Mammary epithelial cell (primary cell): ENCODE measurements at regions not wholly inside any gene's neighbourhood (a gene's known extent, or its start where the extent isn't known, plus 50 kb on each side); places are given as distances from the start of the nearest gene placed in this dataset.

ENCODE experiments used
- EZH2 ChIP-seq: IDR thresholded peaks from 2 replicates; pipeline ENCODE4 v1.6.1; 2012; ENCODE audit warnings: low read length, inconsistent platforms, borderline replicate concordance
- TF ChIP-seq, protein P1 (sequence below), 2 donors: IDR thresholded peaks in 1 of 2; conservative IDR thresholded peaks in 1 of 2; 2 replicates each; pipeline ENCODE4 v1.5.1; 2011 to 2012; ENCODE audit warnings: inconsistent platforms in 2 of 2, low read length in 2 of 2, mild to moderate bottlenecking in 2 of 2, control low read depth in 1 of 2, low read depth in 1 of 2; ENCODE audit not compliant: insufficient read depth in 1 of 2; ENCODE audit errors: extremely low read depth in 1 of 2

GRCh38 chr11:38130976-38131375 is 1532.9 kb upstream of the RAG2 start:
- TF ChIP-seq, protein P1, sequence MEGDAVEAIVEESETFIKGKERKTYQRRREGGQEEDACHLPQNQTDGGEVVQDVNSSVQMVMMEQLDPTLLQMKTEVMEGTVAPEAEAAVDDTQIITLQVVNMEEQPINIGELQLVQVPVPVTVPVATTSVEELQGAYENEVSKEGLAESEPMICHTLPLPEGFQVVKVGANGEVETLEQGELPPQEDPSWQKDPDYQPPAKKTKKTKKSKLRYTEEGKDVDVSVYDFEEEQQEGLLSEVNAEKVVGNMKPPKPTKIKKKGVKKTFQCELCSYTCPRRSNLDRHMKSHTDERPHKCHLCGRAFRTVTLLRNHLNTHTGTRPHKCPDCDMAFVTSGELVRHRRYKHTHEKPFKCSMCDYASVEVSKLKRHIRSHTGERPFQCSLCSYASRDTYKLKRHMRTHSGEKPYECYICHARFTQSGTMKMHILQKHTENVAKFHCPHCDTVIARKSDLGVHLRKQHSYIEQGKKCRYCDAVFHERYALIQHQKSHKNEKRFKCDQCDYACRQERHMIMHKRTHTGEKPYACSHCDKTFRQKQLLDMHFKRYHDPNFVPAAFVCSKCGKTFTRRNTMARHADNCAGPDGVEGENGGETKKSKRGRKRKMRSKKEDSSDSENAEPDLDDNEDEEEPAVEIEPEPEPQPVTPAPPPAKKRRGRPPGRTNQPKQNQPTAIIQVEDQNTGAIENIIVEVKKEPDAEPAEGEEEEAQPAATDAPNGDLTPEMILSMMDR (conservative IDR thresholded peaks at IDR 0.05 in 1 of 2, IDR thresholded peaks at IDR 0.05 in 1 of 2; ENCODE audit: extremely low read depth in 1 of 2, insufficient read depth in 1 of 2, low read depth in 1 of 2, low read length in 2 of 2), result no peak
- TF ChIP-seq EZH2, result no peak
